ENCODE measurements at regions not wholly inside any gene's neighbourhood (a gene's known extent, or its start where the extent isn't known, plus 50 kb on each side); places are given as distances from the start of the nearest gene placed in this dataset.

- H3K9me2 ChIP-seq (replicated peaks; ENCODE audit: insufficient read depth, low read length), result no peaks in the 10 kb centered on the region
- no peak for TF ChIP-seq EZH2phosphoT487 (conservative IDR thresholded peaks at IDR 0.05; ENCODE audit: low read length)
- TF ChIP-seq CTCF (IDR thresholded peaks at IDR 0.05; ENCODE audit: insufficient read depth, low read length, poor library complexity, severe bottlenecking), result no peak
- no peaks in the 10 kb centered on the region for H3K36me3 ChIP-seq (ENCODE audit: low read length)
- no peaks in the 10 kb centered on the region for H4K20me1 ChIP-seq (ENCODE audit: low read depth, low read length)
- no peak overlapping the region for H2AFZ ChIP-seq (ENCODE audit: low read depth, low read length, severe bottlenecking)
- no peak overlapping the region for H3K9ac ChIP-seq (ENCODE audit: low read length)
- H3K4me2 ChIP-seq (ENCODE audit: low read depth, low read length, poor library complexity, severe bottlenecking), result no peak overlapping the region
- H3K9me3 ChIP-seq (ENCODE audit: insufficient read depth, low read length), result no peaks in the 10 kb centered on the region
- no peaks in the 10 kb centered on the region for H3K27me3 ChIP-seq (ENCODE audit: low read length)
- no peak overlapping the region for H3K4me3 ChIP-seq (ENCODE audit: insufficient read depth, low read length, poor library complexity, severe bottlenecking)
- H3K27ac ChIP-seq (ENCODE audit: low read depth, low read length), result no peak overlapping the region
- H3K79me2 ChIP-seq (ENCODE audit: insufficient read depth, low read length), result no peaks in the 10 kb centered on the region
- no peaks in the 10 kb centered on the region for H3F3A ChIP-seq (ENCODE audit: insufficient read depth)
These were observed 98.0 kb downstream of the MACIR start for GRCh38 chr5:103356350-103357091.

- no peaks in the 10 kb centered on the region for H3K79me2 ChIP-seq (ENCODE audit: insufficient read depth, low read length)
- no peaks in the 10 kb centered on the region for H3K27me3 ChIP-seq (ENCODE audit: low read length)
- no peaks in the 10 kb centered on the region for H4K20me1 ChIP-seq (ENCODE audit: low read depth, low read length)
- no peak overlapping the region for H3K4me3 ChIP-seq (ENCODE audit: insufficient read depth, low read length, poor library complexity, severe bottlenecking)
- no peaks in the 10 kb centered on the region for H3K9me3 ChIP-seq (ENCODE audit: insufficient read depth, low read length)
- H3K9me2 ChIP-seq (replicated peaks; ENCODE audit: insufficient read depth, low read length), result no peaks in the 10 kb centered on the region
- no peak overlapping the region for H3K27ac ChIP-seq (ENCODE audit: low read depth, low read length)
- no peak overlapping the region for H3K4me2 ChIP-seq (ENCODE audit: low read depth, low read length, poor library complexity, severe bottlenecking)
- no peak overlapping the region for H2AFZ ChIP-seq (ENCODE audit: low read depth, low read length, severe bottlenecking)
- no peak for TF ChIP-seq EZH2phosphoT487 (conservative IDR thresholded peaks at IDR 0.05; ENCODE audit: low read length)
- TF ChIP-seq CTCF (IDR thresholded peaks at IDR 0.05; ENCODE audit: insufficient read depth, low read length, poor library complexity, severe bottlenecking), result no peak
- no peaks in the 10 kb centered on the region for H3F3A ChIP-seq (ENCODE audit: insufficient read depth)
- H3K36me3 ChIP-seq (ENCODE audit: low read length), result no peaks in the 10 kb centered on the region
- no peak overlapping the region for H3K9ac ChIP-seq (ENCODE audit: low read length)
These were observed 97.0 kb downstream of the MACIR start for GRCh38 chr5:103355579-103355978.

- Histone ChIP-seq H3K79me2 (ENCODE audit: insufficient read depth, low read length) (no peaks in the 10 kb centered on the region), H3K9ac (ENCODE audit: low read length) (no peak overlapping the region), H3K27me3 (ENCODE audit: low read length) (no peaks in the 10 kb centered on the region), H3K4me3 (ENCODE audit: insufficient read depth, low read length, poor library complexity, severe bottlenecking) (no peak overlapping the region), H3K4me2 (ENCODE audit: low read depth, low read length, poor library complexity, severe bottlenecking) (no peak overlapping the region), H2AFZ (ENCODE audit: low read depth, low read length, severe bottlenecking) (no peak overlapping the region), H3K36me3 (ENCODE audit: low read length) (no peaks in the 10 kb centered on the region), H3K9me2 (replicated peaks; ENCODE audit: insufficient read depth, low read length) (no peaks in the 10 kb centered on the region), H4K20me1 (ENCODE audit: low read depth, low read length) (no peaks in the 10 kb centered on the region), H3K9me3 (ENCODE audit: insufficient read depth, low read length) (no peaks in the 10 kb centered on the region), H3K27ac (ENCODE audit: low read depth, low read length) (no peak overlapping the region), H3F3A (ENCODE audit: insufficient read depth) (no peaks in the 10 kb centered on the region)
- TF ChIP-seq CTCF (IDR thresholded peaks at IDR 0.05; ENCODE audit: insufficient read depth, low read length, poor library complexity, severe bottlenecking), result no peak
- no peak for TF ChIP-seq EZH2phosphoT487 (conservative IDR thresholded peaks at IDR 0.05; ENCODE audit: low read length)
These were observed 95.9 kb downstream of the MACIR start for GRCh38 chr5:103354446-103354845.

Data from SU-DHL-6 (cell line).